GM23248 (cell line): ENCODE measurements at regions not wholly inside any gene's neighbourhood (a gene's known extent, or its start where the extent isn't known, plus 50 kb on each side); places are given as distances from the start of the nearest gene placed in this dataset.

Source experiments
- DNase-seq: peaks from one replicate; pipeline ENCODE4 v3.0.0-alpha.2; 2015
- H2AFZ ChIP-seq: fragments of 200-600 bp; sonication (generic); 2 replicates; pipeline ENCODE4 v1.6.1; 2016; ENCODE audit warnings: antibody characterized with exemption
- H3F3A ChIP-seq: fragments of 200-600 bp; sonication (generic); 2 replicates; pipeline ENCODE4 v1.6.1; 2016; ENCODE audit warnings: mild to moderate bottlenecking, antibody characterized with exemption, mixed run types; ENCODE audit not compliant: insufficient read depth
- H3K27ac ChIP-seq: fragments of 200-600 bp; sonication (generic); 2 replicates; pipeline ENCODE4 v1.5.1; 2016; ENCODE audit warnings: mild to moderate bottlenecking
- H3K27me3 ChIP-seq: fragments of 200-600 bp; sonication (generic); replicated peaks from 2 replicates; pipeline ENCODE4 v1.6.1; 2016; ENCODE audit warnings: mild to moderate bottlenecking; ENCODE audit not compliant: insufficient read depth
- H3K36me3 ChIP-seq: fragments of 200-600 bp; sonication (generic); 2 replicates; pipeline ENCODE4 v1.6.1; 2016; ENCODE audit warnings: low read depth, mild to moderate bottlenecking
- H3K4me1 ChIP-seq: fragments of 200-600 bp; sonication (generic); 2 replicates; pipeline ENCODE4 v1.6.1; 2016; ENCODE audit warnings: mild to moderate bottlenecking; ENCODE audit not compliant: insufficient read depth
- H3K4me2 ChIP-seq: fragments of 200-600 bp; sonication (generic); one replicate; pipeline ENCODE4 v1.6.1; 2016; ENCODE audit warnings: mild to moderate bottlenecking; ENCODE audit not compliant: unreplicated experiment
- H3K4me3 ChIP-seq: fragments of 200-600 bp; sonication (generic); 2 replicates; pipeline ENCODE4 v1.5.1; 2016; ENCODE audit warnings: mild to moderate bottlenecking
- H3K79me2 ChIP-seq: fragments of 200-600 bp; sonication (generic); 2 replicates; pipeline ENCODE4 v1.6.1; 2016; ENCODE audit warnings: mild to moderate bottlenecking; ENCODE audit not compliant: insufficient read depth
- H3K9ac ChIP-seq: fragments of 200-600 bp; sonication (generic); 2 replicates; pipeline ENCODE4 v1.6.1; 2016; ENCODE audit warnings: mild to moderate bottlenecking
- H3K9me2 ChIP-seq: fragments of 200-600 bp; sonication (generic); 2 replicates; pipeline ENCODE4 v1.6.1; 2016; ENCODE audit warnings: mixed run types, mild to moderate bottlenecking, moderate library complexity; ENCODE audit not compliant: insufficient read depth
- H3K9me3 ChIP-seq: fragments of 200-600 bp; sonication (generic); one replicate; pipeline ENCODE4 v1.6.1; 2017; ENCODE audit warnings: low read depth
- H4K20me1 ChIP-seq: fragments of 200-600 bp; sonication (generic); 2 replicates; pipeline ENCODE4 v1.6.0; 2016; ENCODE audit not compliant: insufficient read depth
- EZH2 ChIP-seq: fragments of 200-600 bp; sonication (generic); IDR thresholded peaks from 2 replicates; pipeline ENCODE4 v1.6.1; 2018; ENCODE audit warnings: antibody characterized with exemption, mild to moderate bottlenecking; ENCODE audit not compliant: insufficient read depth, poor library complexity, severe bottlenecking
- EZH2phosphoT487 ChIP-seq: fragments of 200-600 bp; sonication (generic); IDR thresholded peaks from 2 replicates; pipeline ENCODE4 v1.6.1; 2018; ENCODE audit warnings: antibody characterized with exemption, moderate library complexity, mild to moderate bottlenecking, low read depth; ENCODE audit not compliant: insufficient read depth
- WGBS, 2 experiments: methylation state at CpG; one replicate each; pipeline ENCODE4 v1.1.6; 2015 to 2017; ENCODE audit warnings: low lambda C conversion rate in 2 of 2, low coverage in 1 of 2; ENCODE audit errors: missing lambda C conversion rate in 2 of 2; 5-methylcytosine and 5-hydroxymethylcytosine counted together
- in situ Hi-C: fragments of 300-500 bp; cut with MboI; formaldehyde crosslinking; loops from 2 replicates; pipeline ENCODE4 v1.15.0; 2020

DNA sequence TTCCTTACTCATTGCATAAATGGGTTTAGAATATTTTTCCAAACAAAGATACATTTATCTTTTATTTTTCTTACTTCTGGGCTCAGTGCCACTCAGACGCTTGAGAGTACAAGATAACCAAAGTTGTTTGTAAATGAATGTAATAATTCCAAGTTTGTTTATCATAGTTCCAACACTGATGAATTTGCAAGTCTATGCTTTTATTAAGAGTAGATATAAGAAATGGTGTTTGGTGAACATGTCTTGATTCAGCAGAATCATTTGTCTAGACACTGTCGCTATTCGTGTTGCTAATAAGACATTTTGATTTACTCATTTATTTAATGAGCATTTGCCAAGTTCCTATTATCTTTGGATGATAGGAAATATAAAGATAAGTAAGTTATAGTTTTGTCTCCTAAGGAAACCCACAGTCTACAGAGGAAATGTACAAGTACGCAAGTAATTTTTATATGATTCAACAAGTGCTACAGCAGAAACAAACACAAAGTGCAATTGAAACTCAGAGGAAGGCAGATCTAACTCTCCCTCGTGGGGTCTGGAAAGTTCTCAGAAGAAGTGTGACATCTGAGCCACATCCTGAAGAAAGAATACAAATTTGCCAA, 132.8 kb upstream of the FSCB start:
- Histone ChIP-seq H3K4me3 (no peak overlapping the region), H3K27me3 (no peaks in the 10 kb centered on the region), H3K9me3 (no peaks in the 10 kb centered on the region), H3F3A (no peaks in the 10 kb centered on the region), H3K36me3 (no peaks in the 10 kb centered on the region), H3K4me1 (no peaks in the 10 kb centered on the region), H3K9ac (no peak overlapping the region), H3K79me2 (no peaks in the 10 kb centered on the region), H4K20me1 (no peaks in the 10 kb centered on the region), H3K27ac (no peak overlapping the region), H3K4me2 (no peak overlapping the region), H3K9me2 (no peaks in the 10 kb centered on the region), H2AFZ (no peak overlapping the region)
- in situ Hi-C loops: no loop called here
- TF ChIP-seq EZH2phosphoT487: no peak
- no peak for TF ChIP-seq EZH2
- no peak for DNase-seq
- 47 to 49% methylated on average over 5 of the region's 5 CpGs for WGBS, 2 experiments

DNA sequence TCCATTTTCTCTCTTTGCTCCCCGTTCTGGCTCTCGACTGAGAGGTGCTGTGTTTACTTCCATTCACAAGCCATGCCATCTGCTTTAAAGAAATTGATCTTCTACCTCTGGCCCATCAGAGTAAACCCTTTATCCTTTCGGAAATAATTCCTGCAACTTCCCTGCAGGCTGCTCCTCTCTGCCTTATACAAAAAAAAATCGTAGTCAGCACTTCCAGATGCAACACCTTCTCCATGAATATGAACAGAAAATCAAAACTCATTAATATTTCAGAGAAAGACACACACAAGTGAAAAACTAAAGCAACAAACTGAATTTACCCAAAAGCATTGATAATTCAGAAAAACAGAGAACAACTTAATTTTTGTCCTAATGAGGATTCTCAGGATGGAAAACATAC, 127.6 kb upstream of the FSCB start:
- WGBS, 2 experiments: 1 to 4% methylated on average over 4 of the region's 4 CpGs
- Histone ChIP-seq H4K20me1 (no peaks in the 10 kb centered on the region), H3K27ac (no peak overlapping the region), H3K9me2 (no peaks in the 10 kb centered on the region), H3F3A (no peaks in the 10 kb centered on the region), H3K79me2 (no peaks in the 10 kb centered on the region), H3K4me1 (no peaks in the 10 kb centered on the region), H3K9ac (no peak overlapping the region), H3K4me2 (no peak overlapping the region), H2AFZ (no peak overlapping the region), H3K36me3 (no peaks in the 10 kb centered on the region), H3K4me3 (no peak overlapping the region), H3K9me3 (no peaks in the 10 kb centered on the region), H3K27me3 (no peaks in the 10 kb centered on the region)
- DNase-seq: no peak
- in situ Hi-C loops: no loop called here
- TF ChIP-seq EZH2 (no peak), EZH2phosphoT487 (no peak)

DNA sequence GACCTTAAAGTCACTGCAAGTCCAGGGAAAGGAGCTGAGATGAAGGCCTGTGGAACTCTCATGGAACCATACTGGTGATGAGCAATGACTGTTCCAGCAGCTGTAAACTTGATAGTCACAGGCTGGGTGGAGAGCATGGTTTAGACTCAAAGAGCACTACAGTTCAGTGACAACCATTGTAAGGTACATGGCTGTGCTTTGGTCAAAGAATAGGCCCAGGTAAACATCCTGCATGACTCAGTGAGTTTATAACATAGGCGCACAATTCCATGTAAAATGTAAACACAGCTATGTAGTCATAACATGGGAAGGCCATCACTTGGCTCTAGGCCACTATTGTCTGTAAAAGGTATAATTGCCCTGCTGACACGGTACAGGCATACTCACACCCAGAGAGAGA, 119.3 kb upstream of the FSCB start:
- Histone ChIP-seq H3F3A (no peaks in the 10 kb centered on the region), H3K9me2 (no peaks in the 10 kb centered on the region), H2AFZ (no peak overlapping the region), H3K27me3 (no peaks in the 10 kb centered on the region), H4K20me1 (no peaks in the 10 kb centered on the region), H3K4me3 (no peak overlapping the region), H3K4me2 (no peak overlapping the region), H3K4me1 (no peaks in the 10 kb centered on the region), H3K79me2 (no peaks in the 10 kb centered on the region), H3K36me3 (no peaks in the 10 kb centered on the region), H3K9ac (no peak overlapping the region), H3K27ac (no peak overlapping the region), H3K9me3 (no peaks in the 10 kb centered on the region)
- TF ChIP-seq EZH2phosphoT487: no peak
- no peak for TF ChIP-seq EZH2
- WGBS, 2 experiments: 35 to 48% methylated on average over 2 of the region's 2 CpGs
- in situ Hi-C loops: no loop called here
- DNase-seq: no peak

DNA sequence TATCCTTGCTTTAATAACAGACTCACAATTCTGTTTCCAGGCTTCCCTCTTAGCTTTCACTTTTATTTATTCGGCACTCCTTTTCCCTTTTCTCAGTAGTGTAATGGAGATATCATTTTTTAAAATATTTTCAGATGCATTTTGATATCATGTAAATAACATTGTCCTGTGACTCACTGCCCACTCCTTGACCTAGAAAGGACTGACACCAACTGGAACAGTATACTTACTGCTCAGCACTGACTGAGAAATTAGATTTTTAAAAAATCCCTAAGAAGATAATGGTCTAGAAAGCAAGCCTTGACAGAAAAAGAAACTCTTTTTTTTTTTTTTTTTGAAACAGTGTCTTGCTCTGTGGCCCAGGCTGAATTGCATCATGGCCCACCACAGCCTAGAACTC, 118.0 kb upstream of the FSCB start:
- WGBS, 2 experiments: 13 to 21% methylated on average over 1 of the region's 1 CpG
- in situ Hi-C loops: no loop called here

More for the DNA sequence above, 118.0 kb upstream of the FSCB start:
- H3K36me3 ChIP-seq: no peaks in the 10 kb centered on the region
- H3K9me3 ChIP-seq: no peaks in the 10 kb centered on the region
- no peaks in the 10 kb centered on the region for H3K79me2 ChIP-seq
- H3K4me1 ChIP-seq: no peaks in the 10 kb centered on the region
- H3K9ac ChIP-seq: no peak overlapping the region
- DNase-seq: no peak
- no peaks in the 10 kb centered on the region for H3K27me3 ChIP-seq
- H3K27ac ChIP-seq: no peak overlapping the region
- H3K4me3 ChIP-seq: no peak overlapping the region
- no peaks in the 10 kb centered on the region for H4K20me1 ChIP-seq
- no peaks in the 10 kb centered on the region for H3K9me2 ChIP-seq
- no peak for TF ChIP-seq EZH2phosphoT487
- no peak for TF ChIP-seq EZH2
- no peak overlapping the region for H3K4me2 ChIP-seq
- no peak overlapping the region for H2AFZ ChIP-seq
- no peaks in the 10 kb centered on the region for H3F3A ChIP-seq
